HG02798 (cell line): ENCODE measurements at regions not wholly inside any gene's neighbourhood (a gene's known extent, or its start where the extent isn't known, plus 50 kb on each side); places are given as distances from the start of the nearest gene placed in this dataset.

ENCODE experiments used
- ATAC-seq: cut with Tn5 transposase; IDR thresholded peaks from one replicate; pipeline ENCODE4 v1.9.1; 2021; ENCODE audit warnings: mild to moderate bottlenecking; ENCODE audit not compliant: unreplicated experiment, poor library complexity

DNA sequence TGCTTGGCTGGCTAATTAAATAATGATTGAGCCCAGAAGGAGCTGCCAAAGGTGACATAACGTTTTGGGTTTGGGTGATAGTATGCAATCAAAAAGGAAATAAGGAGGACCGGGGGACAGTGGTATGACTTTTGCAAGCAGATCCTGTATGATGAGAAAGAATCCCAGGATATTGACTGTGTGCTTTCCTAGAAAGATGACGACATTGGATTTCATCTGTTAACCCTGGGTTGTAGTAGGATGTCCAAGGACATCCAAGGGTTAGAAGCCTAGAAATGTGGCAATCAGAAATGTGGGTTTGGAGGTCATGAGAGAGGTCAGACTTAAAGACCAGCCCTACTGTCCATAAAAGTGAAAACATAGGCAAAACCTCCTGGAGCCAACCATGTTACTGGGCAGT lies 50.3 kb upstream of the HMHB1 start:
- ATAC-seq = no peak

- ATAC-seq = no peak
These were observed 51.2 kb upstream of the HMHB1 start for GRCh38 chr5:143760755-143761154.

- peak; percentile 50 for ATAC-seq
These were observed 51.8 kb upstream of the HMHB1 start for GRCh38 chr5:143760131-143760505.

DNA sequence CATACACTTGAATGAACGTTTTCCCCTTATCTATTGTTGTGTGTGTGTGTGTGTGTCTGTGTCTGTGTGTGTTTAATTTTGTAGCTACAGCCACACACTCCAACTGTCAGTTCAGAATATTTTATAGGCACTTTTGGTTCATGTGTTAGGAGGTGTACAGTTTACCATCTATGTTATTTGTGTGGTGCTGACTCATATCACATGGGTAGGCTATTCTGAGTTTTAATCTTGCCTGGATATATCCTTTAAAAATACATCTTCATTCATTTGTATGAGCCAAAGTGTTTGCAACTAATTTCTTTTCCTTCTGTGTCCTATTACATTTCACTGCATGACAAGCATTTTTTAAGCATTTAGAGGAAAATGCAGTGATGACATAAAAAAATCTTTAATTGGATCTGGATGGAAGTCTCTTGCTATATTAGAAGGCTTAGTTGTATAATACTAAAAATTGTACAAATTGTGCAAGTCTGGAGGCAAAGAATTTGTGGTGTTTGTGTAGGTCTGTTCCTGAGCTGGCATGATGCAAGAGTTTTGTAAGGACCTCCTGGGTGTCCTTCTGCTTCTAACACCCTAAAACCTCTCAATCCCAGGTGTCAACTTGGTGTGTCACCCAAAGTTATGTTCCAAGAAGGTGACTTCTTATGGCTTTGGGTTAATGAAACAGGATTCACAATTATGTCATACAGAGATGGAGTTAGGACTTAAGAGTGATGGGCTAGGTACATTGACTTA lies 52.4 kb upstream of the HMHB1 start:
- ATAC-seq = no peak

DNA sequence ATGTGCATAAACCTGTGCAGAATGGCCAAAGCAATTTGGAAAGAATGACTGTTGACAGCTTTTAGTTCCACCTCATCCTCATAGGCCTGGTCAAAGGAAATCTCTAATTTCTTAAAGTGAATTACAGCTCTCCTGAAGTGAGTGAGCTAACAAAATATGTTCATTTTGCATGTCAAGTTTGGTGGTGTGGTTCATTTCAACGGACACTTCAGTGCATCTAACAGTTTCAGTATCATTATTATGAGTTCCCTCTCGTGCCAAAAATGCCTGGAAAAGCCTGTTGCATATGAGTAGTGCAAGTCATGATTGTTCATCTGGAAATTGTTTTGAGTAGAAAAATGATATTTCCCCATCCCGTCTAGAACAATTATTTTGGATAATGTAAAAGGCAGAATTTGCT lies 53.2 kb upstream of the HMHB1 start:
- ATAC-seq = peak; percentile 66

DNA sequence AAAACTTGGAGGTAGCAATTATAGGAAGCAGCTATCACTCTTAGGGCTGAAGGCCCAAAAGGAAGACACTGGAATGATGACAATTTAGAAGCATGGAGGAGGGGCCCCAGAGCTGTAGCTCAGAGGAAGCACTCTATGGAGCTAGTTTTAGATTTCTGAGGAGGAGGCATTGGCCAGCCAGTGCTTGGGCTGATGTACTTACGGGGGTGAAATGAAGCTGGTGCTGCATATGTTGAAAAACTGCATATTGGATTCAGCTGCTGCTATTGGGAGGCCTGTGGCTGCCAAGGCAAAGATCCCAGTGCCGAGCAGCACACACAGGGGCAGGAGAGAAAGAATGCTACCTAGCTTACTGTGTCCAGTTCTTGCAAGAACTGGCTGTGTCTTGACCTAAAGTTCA lies 53.9 kb upstream of the HMHB1 start:
- ATAC-seq = no peak

- no peak for ATAC-seq
These were observed 54.8 kb upstream of the HMHB1 start for GRCh38 chr5:143757116-143757515.

GRCh38 chr5:143755966-143756365 lies 56.0 kb upstream of the HMHB1 start:
- ATAC-seq = no peak

DNA sequence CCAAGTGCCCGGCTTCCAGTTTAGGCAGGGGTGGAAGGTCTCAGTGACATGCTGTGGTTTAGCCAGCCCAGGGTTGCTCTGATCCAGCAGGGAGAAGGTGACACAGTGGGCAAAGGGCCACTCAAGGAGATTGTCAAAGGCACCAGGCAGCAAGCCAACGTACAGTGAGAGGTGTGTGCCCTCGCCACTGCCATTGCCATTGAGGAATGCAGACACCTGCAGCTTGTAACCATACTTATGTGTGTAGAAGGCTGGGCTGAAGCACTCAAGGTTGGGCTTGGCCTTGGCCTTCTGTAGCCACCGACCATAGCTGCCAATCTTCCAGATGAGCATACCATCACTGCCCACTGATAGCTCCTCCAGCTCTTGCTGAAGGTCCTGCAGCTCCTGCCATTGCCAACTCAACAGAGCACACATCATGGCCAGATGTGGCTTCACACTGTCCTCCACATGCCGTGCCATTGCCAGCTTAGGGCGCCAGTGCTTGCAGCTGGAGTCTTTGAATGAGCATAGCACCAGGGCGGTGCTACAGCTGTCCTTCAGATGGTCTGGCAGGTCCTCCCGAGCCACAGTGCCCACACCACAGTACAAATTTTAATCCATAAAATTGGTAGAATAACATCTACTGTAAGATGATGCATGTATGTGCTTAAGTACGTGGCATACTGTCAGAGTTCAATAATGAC lies 59.7 kb upstream of the HMHB1 start:
- ATAC-seq = no peak

DNA sequence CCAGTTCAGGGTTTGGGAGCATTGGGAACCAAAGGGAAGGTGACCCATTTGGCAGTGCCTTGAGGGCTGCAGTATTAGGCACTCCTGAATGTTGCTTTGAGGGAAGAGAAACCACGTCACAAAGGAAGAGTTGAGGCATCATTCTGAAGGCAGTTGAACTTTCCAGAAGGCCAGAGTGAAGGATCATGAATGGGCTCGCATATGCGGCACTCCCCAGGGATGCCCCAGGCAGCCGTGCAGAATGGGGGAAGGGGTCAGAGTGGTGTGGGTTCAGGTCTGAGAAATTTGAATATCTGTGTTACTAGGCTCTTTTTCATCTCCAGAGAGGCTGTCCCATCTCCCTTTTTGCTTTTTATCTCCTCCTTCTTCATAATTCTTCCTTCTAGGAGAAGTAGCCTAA lies 60.6 kb upstream of the HMHB1 start:
- ATAC-seq = no peak

GRCh38 chr5:143749581-143750205 lies 62.3 kb upstream of the HMHB1 start:
- ATAC-seq = no peak

DNA sequence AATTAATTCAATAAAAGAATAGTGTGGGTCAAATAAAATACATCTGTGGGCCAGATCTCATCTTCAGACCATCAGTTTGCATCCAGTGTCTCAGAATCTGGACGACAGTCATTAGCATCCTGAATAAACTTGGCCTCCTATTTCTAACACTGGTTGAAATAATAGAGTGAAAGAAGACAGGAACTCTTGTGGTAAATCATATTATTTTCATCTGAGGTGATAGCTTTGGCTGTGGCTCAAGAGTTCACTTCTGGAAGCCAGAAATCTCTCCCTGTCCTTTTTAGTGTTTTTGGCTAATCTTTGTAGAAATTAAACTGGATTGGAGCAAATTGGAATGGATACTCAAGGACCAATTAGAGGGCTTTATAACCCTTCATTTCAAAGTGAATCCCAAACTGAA lies 63.4 kb upstream of the HMHB1 start:
- ATAC-seq = no peak

DNA sequence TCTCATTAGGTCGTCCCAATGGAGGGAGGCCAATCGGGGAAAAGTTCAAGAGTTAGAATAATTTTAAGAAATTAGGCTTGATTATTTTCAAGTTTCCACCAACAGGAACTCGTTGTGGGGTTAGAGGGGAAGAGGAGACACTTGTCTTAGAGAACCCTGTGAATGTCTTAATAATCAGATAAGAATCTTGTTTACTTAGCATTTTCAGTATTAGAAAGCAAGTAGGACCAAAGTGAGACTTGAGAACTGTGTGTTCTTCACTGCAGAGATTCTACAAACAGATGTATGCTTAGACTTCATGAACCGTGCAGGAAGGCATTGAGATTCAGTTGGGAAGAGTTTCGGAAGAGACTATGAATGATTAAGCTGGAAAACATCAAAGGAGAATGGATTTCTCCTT lies 69.0 kb upstream of the HMHB1 start:
- ATAC-seq = no peak

DNA sequence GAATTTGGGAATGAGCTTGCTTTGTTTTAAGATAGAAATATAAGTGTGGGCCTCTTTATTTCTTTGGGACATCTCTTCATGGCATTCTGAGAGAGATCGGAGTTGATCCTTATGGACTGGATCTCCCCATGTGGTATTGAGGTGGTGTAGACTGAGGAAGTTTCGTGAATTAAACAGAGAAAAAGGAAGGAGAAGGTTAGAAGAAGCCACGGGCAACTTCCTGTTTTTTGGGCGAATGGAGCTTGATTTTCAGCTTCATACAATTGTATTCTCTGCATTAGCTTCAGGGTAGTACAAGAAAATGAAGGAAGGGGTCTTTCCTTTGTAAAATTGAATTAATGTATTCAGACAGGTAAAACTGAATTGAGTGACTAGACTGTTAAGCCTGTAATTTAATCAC lies 70.5 kb upstream of the HMHB1 start:
- no peak for ATAC-seq

DNA sequence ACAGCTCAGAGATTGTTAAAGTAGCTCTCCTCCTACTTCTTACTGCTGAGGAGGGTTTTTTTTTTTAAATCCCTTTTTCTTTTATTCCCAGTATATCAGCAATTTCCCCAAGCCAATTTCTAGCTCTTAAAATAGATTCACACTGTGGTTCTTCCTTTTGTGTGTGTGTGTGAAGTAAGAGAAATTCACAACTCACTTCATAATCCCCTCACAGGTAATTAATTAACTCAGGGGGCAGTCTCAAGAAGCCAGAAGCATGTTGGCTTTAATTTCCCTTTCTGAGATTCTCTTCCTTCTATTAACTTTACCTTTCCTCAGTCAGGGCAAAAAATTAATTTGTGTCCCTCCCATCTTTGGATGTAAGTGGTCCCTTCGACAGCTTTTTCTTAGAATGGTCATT lies 71.0 kb upstream of the HMHB1 start:
- no peak for ATAC-seq

DNA sequence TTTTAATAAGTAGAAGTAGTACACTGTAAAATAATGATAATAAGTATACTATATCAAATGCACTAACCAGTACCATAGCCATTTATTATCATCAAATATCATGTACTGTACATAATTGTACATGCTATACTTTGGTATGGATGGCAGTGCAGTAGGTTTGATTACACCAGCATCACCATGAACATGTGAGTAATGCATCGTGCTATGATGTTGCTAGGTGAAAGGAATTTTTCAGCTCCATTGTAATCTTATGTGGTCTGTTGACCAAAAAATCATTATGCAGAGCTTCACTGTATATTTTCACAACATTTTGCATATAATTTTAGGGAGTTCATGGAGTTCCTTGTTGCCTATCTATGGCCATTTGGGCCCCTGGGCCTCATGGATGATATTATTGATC lies 72.2 kb upstream of the HMHB1 start:
- no peak for ATAC-seq

DNA sequence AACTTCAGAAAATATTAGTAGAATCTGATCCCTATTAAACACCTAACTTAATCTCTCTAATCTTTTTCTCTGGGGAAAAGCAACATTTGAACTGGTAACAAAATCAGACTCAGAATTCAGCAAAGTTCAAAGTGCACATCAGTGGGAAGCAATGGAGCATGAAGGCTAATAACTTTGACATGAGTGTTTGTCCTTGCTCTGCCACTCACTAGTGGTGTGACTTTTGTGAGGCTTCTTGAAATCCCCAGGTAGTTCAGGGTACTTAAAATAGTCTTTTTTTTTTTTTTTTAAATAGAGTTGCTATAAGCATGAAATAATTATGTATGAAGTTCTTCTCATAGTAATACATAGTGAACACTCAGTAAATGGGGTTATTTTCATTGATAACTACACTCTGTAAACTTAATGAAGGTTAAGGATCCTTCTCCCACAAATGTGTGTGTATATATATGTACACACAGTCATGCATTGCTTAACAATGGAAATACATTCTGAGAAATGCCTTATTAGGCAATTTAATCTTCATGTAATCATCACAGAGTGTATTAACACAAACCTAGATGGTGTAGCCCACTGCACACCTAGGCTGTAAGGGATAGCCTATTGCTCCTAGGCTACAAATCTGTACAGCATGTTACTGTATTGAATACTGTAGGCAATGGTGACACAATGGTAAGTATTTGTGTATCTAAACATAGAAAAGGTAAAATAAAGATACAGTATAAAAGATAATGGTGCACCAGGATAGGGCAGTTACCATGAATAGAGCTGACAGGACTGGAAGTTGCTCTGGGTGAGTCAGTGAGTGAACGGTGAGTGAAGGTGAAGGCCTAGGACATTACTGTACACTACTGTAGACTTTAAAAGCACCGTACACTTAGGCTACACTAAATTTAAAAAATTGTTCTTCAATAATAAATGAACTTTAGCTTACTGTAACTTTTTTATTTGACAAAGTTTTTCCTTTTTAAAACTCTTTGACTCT lies 73.3 kb upstream of the HMHB1 start:
- no peak for ATAC-seq

DNA sequence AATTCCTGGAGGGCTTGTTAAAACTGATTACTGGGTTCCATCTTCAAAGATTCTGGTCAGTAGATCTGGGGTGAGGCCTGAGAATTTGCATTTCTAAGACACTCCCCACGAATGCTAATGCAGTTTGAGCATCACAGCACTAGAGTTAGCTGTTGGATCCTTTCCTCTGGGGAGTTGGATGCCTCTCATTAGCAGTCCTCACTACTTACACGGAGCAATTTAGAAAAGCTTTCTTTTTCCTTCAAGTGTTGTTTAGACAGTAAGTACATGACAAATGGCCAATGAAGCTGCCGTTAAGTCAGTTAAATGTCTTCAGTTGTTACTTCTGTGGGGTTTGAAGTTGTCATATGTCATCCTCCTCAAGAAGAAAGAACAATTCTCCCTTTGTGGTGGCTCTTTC lies 74.9 kb upstream of the HMHB1 start:
- no peak for ATAC-seq

- no peak for ATAC-seq
These were observed 77.5 kb upstream of the HMHB1 start for GRCh38 chr5:143734456-143734780.

DNA sequence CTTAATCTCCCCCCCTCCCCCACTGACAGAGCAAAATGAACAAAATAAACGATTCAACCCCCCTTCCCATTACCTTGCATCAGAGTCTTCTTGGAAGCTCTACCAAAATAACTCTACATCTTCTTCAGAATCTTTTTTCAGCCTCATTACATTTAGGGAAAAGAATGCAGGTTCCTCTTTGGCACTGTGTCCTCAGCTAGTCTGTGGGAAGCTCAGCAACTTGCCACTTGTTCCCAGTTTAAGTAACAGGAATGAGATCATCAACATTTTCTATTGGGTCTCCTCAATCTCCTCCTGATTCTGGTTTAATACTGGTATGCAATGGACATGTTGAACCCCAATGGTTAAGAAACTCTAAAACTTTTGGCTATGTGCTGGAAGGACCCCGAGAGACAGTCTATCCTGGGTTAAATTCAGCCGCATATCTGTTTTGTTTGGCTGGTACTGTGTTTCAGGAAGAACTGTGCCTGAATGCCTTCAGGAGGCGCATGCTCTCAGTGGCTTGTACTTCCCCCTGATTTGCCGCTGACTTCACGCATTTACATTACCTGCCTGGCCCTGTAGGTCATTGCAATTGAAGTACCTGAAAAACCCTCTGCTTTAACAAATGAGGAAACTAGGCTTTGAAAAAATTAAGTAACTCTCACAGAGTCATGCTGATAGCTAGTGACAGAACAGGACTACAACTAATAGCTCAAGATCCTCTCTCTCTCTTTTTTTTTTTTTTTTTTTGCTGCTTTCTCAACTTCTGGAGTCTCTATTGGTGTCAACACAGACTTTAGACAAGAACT lies 78.1 kb upstream of the HMHB1 start:
- no peak for ATAC-seq
